PC-9 (cell line): ENCODE measurements at regions not wholly inside any gene's neighbourhood (a gene's known extent, or its start where the extent isn't known, plus 50 kb on each side); places are given as distances from the start of the nearest gene placed in this dataset.
A peak's percentile ranks its signal among the peaks of the same experiment; 100 is the strongest.

Source experiments
- BruUV-seq: library from RNA; stranded (reverse); fragments of 400-500 nt; replicated peaks from 2 replicates; lab custom pipeline; 2021; lab: Mats Ljungman, UMichigan
- CTCF ChIA-PET: fragments of 300-600 bp; sonication (Branson Sonifier 250); formaldehyde crosslinking; loops from one replicate; lab custom pipeline; 2022; ENCODE audit warnings: antibody characterized with exemption; lab: Charles Lee
- POLR2A ChIA-PET: fragments of 300-600 bp; sonication (Branson Sonifier 250); formaldehyde crosslinking; loops from one replicate; lab custom pipeline; 2022; ENCODE audit warnings: antibody characterized with exemption; ENCODE audit not compliant: unreplicated experiment; lab: Charles Lee
- DNase-seq, 2 experiments: peaks; one replicate each; pipeline versions ENCODE4 v3.0.0 to v3.0.0-alpha.2; 2015 to 2022; ENCODE audit warnings: mixed read lengths in 1 of 2
- H2AFZ ChIP-seq: fragments of 200-600 bp; sonication (generic); 2 replicates; pipeline ENCODE4 v1.8.1; 2017; ENCODE audit warnings: antibody characterized with exemption
- H3F3A ChIP-seq: fragments of 200-600 bp; sonication (generic); 2 replicates; pipeline ENCODE4 v1.8.1; 2017; ENCODE audit warnings: antibody characterized with exemption, mild to moderate bottlenecking, low read depth; ENCODE audit not compliant: insufficient read depth
- H3K27ac ChIP-seq: fragments of 200-600 bp; sonication (generic); 2 replicates; pipeline ENCODE4 v1.6.1; 2016; ENCODE audit warnings: mixed run types
- H3K27me3 ChIP-seq: fragments of 200-600 bp; sonication (generic); 2 replicates; pipeline ENCODE4 v1.6.1; 2016; ENCODE audit warnings: low read depth, mixed run types; ENCODE audit not compliant: insufficient read depth
- H3K36me3 ChIP-seq: fragments of 200-600 bp; sonication (generic); 2 replicates; pipeline ENCODE4 v1.6.1; 2016; ENCODE audit warnings: low read depth, mixed run types
- H3K4me1 ChIP-seq: fragments of 200-600 bp; sonication (generic); replicated peaks from 2 replicates; pipeline ENCODE4 v1.6.1; 2016; ENCODE audit warnings: mixed run types; ENCODE audit not compliant: insufficient read depth
- H3K4me2 ChIP-seq: fragments of 200-600 bp; sonication (generic); 2 replicates; pipeline ENCODE4 v1.6.1; 2017; ENCODE audit warnings: mixed run types
- H3K4me3 ChIP-seq: fragments of 200-600 bp; sonication (generic); 2 replicates; pipeline ENCODE4 v1.6.1; 2016; ENCODE audit warnings: mixed run types
- H3K79me2 ChIP-seq: fragments of 200-600 bp; sonication (generic); 2 replicates; pipeline ENCODE4 v1.6.1; 2017; ENCODE audit warnings: low read depth, mixed run types
- H3K9me2 ChIP-seq: fragments of 200-600 bp; sonication (generic); 2 replicates; pipeline ENCODE4 v1.8.1; 2017; ENCODE audit warnings: mild to moderate bottlenecking; ENCODE audit not compliant: insufficient read depth
- H3K9me3 ChIP-seq: fragments of 200-600 bp; sonication (generic); 2 replicates; pipeline ENCODE4 v1.8.1; 2016; ENCODE audit warnings: low read depth; ENCODE audit not compliant: insufficient read depth
- H4K20me1 ChIP-seq: fragments of 200-600 bp; sonication (generic); 2 replicates; pipeline ENCODE4 v1.8.1; 2017; ENCODE audit not compliant: insufficient read depth
- EZH2 ChIP-seq: fragments of 200-600 bp; sonication (generic); IDR thresholded peaks from 2 replicates; pipeline ENCODE4 v1.8.0; 2017; ENCODE audit warnings: antibody characterized with exemption, low read depth
- intact Hi-C: fragments of 100-400 bp; cut with micrococcal nuclease; formaldehyde crosslinking; loops from one replicate; pipeline ENCODE4 v1.10.0; 2022; ENCODE audit not compliant: unreplicated experiment
- TF ChIP-seq, protein P1 (sequence below): fragments of 200-600 bp; sonication (generic); conservative IDR thresholded peaks from 2 replicates; pipeline ENCODE4 v1.6.1; 2017; ENCODE audit warnings: mixed run types, antibody characterized with exemption, mild to moderate bottlenecking, moderate library complexity

DNA sequence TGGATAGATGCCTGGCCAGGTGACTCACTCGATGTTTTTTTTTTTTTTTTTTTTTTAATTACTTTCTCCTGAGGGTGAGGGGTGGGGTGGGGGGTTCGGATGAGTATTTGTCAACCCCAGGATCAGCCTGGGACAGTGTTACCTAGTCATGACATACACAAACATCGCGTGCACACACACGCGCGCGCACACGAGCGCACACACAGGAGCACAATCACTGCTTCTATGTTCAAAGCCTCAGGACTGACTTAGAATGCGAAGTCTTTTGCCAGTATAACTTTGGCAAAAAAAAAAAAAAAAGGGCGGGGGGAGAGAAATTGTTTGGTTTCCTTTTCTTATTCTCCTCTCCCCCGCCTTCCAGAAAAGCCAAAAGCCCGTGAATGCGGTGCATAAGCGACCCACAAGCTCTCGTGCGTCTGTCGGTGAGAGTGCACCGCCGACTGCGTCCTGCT, 115.0 kb upstream of the TEX13C start:
- intact Hi-C loops: no loop called here
- no peaks in the 10 kb centered on the region for H3K36me3 ChIP-seq
- peak overlapping the region; percentile 48; the same call in 1 of the 2 replicates for H3K4me3 ChIP-seq
- TF ChIP-seq, protein P1, sequence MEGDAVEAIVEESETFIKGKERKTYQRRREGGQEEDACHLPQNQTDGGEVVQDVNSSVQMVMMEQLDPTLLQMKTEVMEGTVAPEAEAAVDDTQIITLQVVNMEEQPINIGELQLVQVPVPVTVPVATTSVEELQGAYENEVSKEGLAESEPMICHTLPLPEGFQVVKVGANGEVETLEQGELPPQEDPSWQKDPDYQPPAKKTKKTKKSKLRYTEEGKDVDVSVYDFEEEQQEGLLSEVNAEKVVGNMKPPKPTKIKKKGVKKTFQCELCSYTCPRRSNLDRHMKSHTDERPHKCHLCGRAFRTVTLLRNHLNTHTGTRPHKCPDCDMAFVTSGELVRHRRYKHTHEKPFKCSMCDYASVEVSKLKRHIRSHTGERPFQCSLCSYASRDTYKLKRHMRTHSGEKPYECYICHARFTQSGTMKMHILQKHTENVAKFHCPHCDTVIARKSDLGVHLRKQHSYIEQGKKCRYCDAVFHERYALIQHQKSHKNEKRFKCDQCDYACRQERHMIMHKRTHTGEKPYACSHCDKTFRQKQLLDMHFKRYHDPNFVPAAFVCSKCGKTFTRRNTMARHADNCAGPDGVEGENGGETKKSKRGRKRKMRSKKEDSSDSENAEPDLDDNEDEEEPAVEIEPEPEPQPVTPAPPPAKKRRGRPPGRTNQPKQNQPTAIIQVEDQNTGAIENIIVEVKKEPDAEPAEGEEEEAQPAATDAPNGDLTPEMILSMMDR: no peak
- TF ChIP-seq EZH2: no peak
- ChIA-PET POLR2A (no interaction called here), CTCF (no interaction called here)
- no peaks in the 10 kb centered on the region for H3K4me1 ChIP-seq
- peak overlapping the region; percentile 75 for H3K4me2 ChIP-seq
- peaks cover 6% of the 10 kb centered on the region; the same call in 1 of the 2 replicates for H3K9me3 ChIP-seq
- no peaks in the 10 kb centered on the region for H3K79me2 ChIP-seq
- H3F3A ChIP-seq: no peaks in the 10 kb centered on the region
- H4K20me1 ChIP-seq: no peaks in the 10 kb centered on the region
- no TSS peak for BruUV-seq
- H3K9me2 ChIP-seq: no peaks in the 10 kb centered on the region
- H3K27ac ChIP-seq: no peak overlapping the region
- H3K27me3 ChIP-seq: peaks cover 24% of the 10 kb centered on the region
- DNase-seq: peak in 1 of 2 experiments; percentile 26
- no peak overlapping the region for H2AFZ ChIP-seq

DNA sequence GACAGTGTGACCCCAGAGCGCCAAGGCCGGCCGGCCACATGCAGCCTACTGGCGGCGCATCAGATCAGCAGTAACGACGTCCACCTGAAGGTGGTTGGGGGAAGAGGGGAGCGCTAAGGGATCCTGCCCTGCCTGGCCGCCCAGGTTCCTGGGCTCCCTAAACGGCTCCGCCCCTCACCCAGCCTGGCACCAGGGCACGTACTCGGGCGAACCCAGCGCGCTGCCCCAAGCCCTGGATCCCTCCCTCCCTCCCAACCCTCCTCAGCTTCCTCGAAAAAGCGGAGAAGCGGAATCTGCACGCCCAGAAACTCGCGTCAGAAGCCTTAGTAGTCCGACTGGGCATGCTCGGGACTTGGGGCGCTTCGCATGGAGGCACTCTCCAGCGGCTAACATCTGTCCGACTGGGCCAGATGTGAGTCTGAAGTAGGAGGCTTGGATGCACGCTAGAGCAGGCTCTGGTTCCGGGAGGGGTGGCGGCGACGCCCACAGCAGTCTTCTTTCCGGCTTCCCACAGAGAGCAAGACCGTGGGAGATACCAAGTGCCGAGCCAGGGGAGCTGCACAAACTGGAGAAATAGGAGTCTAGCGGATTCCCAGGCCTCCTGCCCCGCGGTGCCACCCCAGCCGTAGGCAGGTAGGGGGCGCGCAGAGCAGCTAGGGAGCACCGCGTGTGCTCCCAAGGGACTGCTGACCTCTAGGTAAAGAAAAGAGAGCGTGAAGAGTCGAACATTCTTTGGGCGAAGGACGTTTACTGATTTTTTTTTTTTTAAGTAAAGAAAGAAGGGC, 114.3 kb upstream of the TEX13C start:
- Histone ChIP-seq H3K27me3 (peaks cover 24% of the 10 kb centered on the region), H3K4me2 (peak overlapping the region; percentile 75), H3K4me3 (peak overlapping the region; percentile 48; the same call in 1 of the 2 replicates), H4K20me1 (no peaks in the 10 kb centered on the region), H2AFZ (no peak overlapping the region), H3K9me2 (no peaks in the 10 kb centered on the region), H3K4me1 (no peaks in the 10 kb centered on the region), H3K27ac (no peak overlapping the region), H3F3A (no peaks in the 10 kb centered on the region), H3K79me2 (no peaks in the 10 kb centered on the region), H3K36me3 (no peaks in the 10 kb centered on the region), H3K9me3 (peaks cover 6% of the 10 kb centered on the region; the same call in 1 of the 2 replicates)
- intact Hi-C loops: no loop called here
- TF ChIP-seq, protein P1: no peak
- no peak for TF ChIP-seq EZH2
- ChIA-PET CTCF (interaction anchor here (0.7 kb wide), 1 partner anchor 32 kb away, joined by 5 read pairs; no protein-coding TSS in a partner anchor), POLR2A (no interaction called here)
- no TSS peak for BruUV-seq
- no peak for DNase-seq

DNA sequence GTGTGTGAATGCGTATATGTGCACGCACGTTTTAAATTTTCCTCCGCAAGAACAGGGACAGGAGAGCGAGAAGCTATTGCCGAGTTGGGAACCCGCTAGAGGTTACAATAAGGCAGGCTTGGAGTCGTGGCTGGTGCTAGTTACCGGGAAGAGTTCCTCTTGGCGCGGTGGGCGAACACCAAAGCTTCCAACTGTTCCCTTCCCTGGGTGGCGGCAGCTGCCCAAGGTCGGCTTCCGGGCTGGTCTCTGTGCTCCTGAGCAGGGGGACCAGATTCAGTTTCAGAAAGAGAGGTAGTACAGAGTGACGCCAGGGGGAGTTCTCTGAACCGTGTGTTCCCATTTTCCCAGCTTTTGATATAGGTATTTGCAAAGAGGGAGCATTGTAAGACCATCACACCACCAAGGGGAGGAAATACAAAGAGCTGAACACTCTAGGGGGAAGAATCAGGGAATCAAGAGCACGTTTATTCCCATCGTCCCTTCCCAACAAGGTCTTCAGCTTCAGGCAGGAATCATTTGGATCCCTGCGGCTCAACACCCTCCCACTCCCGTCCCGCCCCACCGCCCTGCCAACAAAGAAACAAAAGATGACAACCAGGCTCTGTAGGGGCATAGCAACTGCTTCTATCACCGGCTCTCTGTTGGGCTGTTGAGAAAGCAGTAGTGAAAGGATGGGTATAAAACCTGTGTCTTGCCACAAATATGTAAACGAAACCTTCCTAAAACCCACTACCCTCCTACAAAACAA, 113.6 kb upstream of the TEX13C start:
- Histone ChIP-seq H3K4me2 (no peak overlapping the region), H3F3A (no peaks in the 10 kb centered on the region), H2AFZ (no peak overlapping the region), H3K4me3 (no peak overlapping the region), H3K79me2 (no peaks in the 10 kb centered on the region), H3K4me1 (no peaks in the 10 kb centered on the region), H3K9me3 (peaks cover 6% of the 10 kb centered on the region; the same call in 1 of the 2 replicates), H3K36me3 (no peaks in the 10 kb centered on the region), H4K20me1 (no peaks in the 10 kb centered on the region), H3K9me2 (no peaks in the 10 kb centered on the region), H3K27me3 (peaks cover 24% of the 10 kb centered on the region), H3K27ac (no peak overlapping the region)
- CTCF ChIA-PET: interaction anchor here (0.7 kb wide), 1 partner anchor 33 kb away, joined by 5 read pairs; no protein-coding TSS in a partner anchor
- BruUV-seq: no TSS peak
- intact Hi-C loops: no loop called here
- DNase-seq: no peak
- TF ChIP-seq, protein P1: no peak
- TF ChIP-seq EZH2: no peak
- POLR2A ChIA-PET: no interaction called here
